H1 (cell line): ENCODE measurements at regions not wholly inside any gene's neighbourhood (a gene's known extent, or its start where the extent isn't known, plus 50 kb on each side); places are given as distances from the start of the nearest gene placed in this dataset.

Source experiments
- ATF2 ChIP-seq: IDR thresholded peaks from 2 replicates; pipeline ENCODE4 v1.6.1; 2012; ENCODE audit warnings: low read length, inconsistent platforms
- BRCA1 ChIP-seq: IDR thresholded peaks from 2 replicates; pipeline ENCODE4 v1.6.1; 2012; ENCODE audit warnings: low read depth, low read length, improper control_type of control experiment
- CREB1 ChIP-seq: IDR thresholded peaks from 2 replicates; pipeline ENCODE4 v1.6.1; 2012; ENCODE audit warnings: inconsistent platforms
- CTCF ChIP-seq, 3 experiments: IDR thresholded peaks; 1 replicate in 2 of 3; 2 replicates in 1 of 3; pipeline versions ENCODE4 v1.5.1 to v1.6.1; 2011; ENCODE audit warnings: low read length in 3 of 3, mild to moderate bottlenecking in 3 of 3, inconsistent platforms in 2 of 3, low read depth in 1 of 3, moderate library complexity in 1 of 3; ENCODE audit not compliant: insufficient read depth in 1 of 3; ENCODE audit errors: control extremely low read depth in 1 of 3
- EP300 ChIP-seq, 2 experiments: IDR thresholded peaks; 1 replicate in 1 of 2; 2 replicates in 1 of 2; pipeline ENCODE4 v1.6.1; 2011 to 2012; ENCODE audit warnings: low read depth in 2 of 2, low read length in 2 of 2, mild to moderate bottlenecking in 2 of 2, borderline replicate concordance in 1 of 2, inconsistent platforms in 1 of 2, moderate library complexity in 1 of 2
- EZH2 ChIP-seq: fragments of 200-600 bp; sonication (generic); IDR thresholded peaks from 2 replicates; pipeline ENCODE4 v1.7.1; 2012; ENCODE audit warnings: low read depth, mild to moderate bottlenecking, moderate library complexity, low read length, inconsistent platforms; ENCODE audit not compliant: severe bottlenecking
- POLR2A ChIP-seq, 2 experiments: IDR thresholded peaks; 1 replicate in 1 of 2; 2 replicates in 1 of 2; pipeline ENCODE4 v1.6.1; 2011; ENCODE audit warnings: low read depth in 2 of 2, low read length in 2 of 2, mild to moderate bottlenecking in 2 of 2; ENCODE audit errors: control extremely low read depth in 1 of 2
- POLR2AphosphoS5 ChIP-seq: IDR thresholded peaks from 2 replicates; pipeline ENCODE4 v1.6.1; 2011; ENCODE audit warnings: low read depth, low read length
- RBBP5 ChIP-seq: IDR thresholded peaks from 2 replicates; pipeline ENCODE4 v1.7.1; 2012; ENCODE audit warnings: low read depth, mild to moderate bottlenecking, inconsistent platforms, low read length, moderate library complexity, borderline replicate concordance
- RXRA ChIP-seq: IDR thresholded peaks from 2 replicates; pipeline ENCODE4 v1.6.1; 2011; ENCODE audit warnings: low read depth, mild to moderate bottlenecking, low read length, moderate library complexity; ENCODE audit not compliant: insufficient read depth
- SIN3A ChIP-seq, 2 experiments: IDR thresholded peaks in 1 of 2; conservative IDR thresholded peaks in 1 of 2; 2 replicates each; pipeline ENCODE4 v1.6.1; 2011 to 2012; ENCODE audit warnings: low read length in 2 of 2, improper control_type of control experiment in 1 of 2, low read depth in 1 of 2, mild to moderate bottlenecking in 1 of 2
- SRF ChIP-seq: IDR thresholded peaks from 2 replicates; pipeline ENCODE4 v1.6.1; 2011; ENCODE audit warnings: mild to moderate bottlenecking, low read depth, low read length, moderate library complexity
- TAF1 ChIP-seq: IDR thresholded peaks from 2 replicates; pipeline ENCODE4 v1.6.1; 2011; ENCODE audit warnings: mild to moderate bottlenecking, low read depth, low read length
- TEAD4 ChIP-seq: IDR thresholded peaks from 2 replicates; pipeline ENCODE4 v1.6.1; 2012; ENCODE audit warnings: low read depth, low read length, inconsistent platforms, mixed read lengths

- TF ChIP-seq CREB1 (no peak), SIN3A (conservative IDR thresholded peaks at IDR 0.05 in 1 of 2, IDR thresholded peaks at IDR 0.05 in 1 of 2; ENCODE audit: low read depth in 1 of 2, low read length in 2 of 2) (no peak), CTCF (IDR thresholded peaks at IDR 0.05; ENCODE audit: control extremely low read depth in 1 of 3, insufficient read depth in 1 of 3, low read depth in 1 of 3, low read length in 3 of 3) (no peak), TAF1 (no peak), POLR2A (IDR thresholded peaks at IDR 0.05; ENCODE audit: control extremely low read depth in 1 of 2, low read depth in 2 of 2, low read length in 2 of 2) (no peak), EP300 (IDR thresholded peaks at IDR 0.05; ENCODE audit: borderline replicate concordance in 1 of 2, low read depth in 2 of 2, low read length in 2 of 2) (no peak), RXRA (no peak), SRF (no peak), EZH2 (no peak), BRCA1 (no peak), POLR2AphosphoS5 (no peak), TEAD4 (no peak), ATF2 (no peak), RBBP5 (no peak)
These were observed 364.1 kb downstream of the PDGFC start for GRCh38 chr4:156607478-156607857.
